COR-L47 (cell line): ENCODE measurements at regions not wholly inside any gene's neighbourhood (a gene's known extent, or its start where the extent isn't known, plus 50 kb on each side); places are given as distances from the start of the nearest gene placed in this dataset.
"Not testable (repeated sequence)": the region's sequence is repeated elsewhere in the genome, so short reads cannot be mapped to it uniquely, and the experiment has no call there.

Experiments
- DNase-seq: peaks from one replicate; lab custom pipeline; 2025; lab: John Stamatoyannopoulos, UW

DNA sequence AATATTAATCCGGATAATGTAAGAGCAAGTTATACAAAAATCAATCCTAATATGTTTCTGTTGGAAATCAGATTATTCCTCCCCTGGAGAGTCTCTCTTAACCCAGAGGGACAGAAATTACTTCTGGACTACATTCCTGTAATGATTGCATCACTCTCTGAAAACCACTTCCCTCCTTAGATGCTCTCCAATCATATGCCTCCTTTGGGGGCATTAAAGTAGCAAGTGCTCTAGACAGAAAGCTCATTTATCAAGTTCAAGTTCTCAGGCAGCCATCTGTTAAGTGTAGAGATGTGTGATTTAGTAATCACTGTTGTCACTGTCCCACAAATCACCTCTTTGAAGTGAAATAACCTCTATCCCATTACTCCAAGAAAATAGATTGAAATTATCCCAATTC lies 247.1 kb downstream of the SLCO4C1 start:
- DNase-seq, result no peak

DNA sequence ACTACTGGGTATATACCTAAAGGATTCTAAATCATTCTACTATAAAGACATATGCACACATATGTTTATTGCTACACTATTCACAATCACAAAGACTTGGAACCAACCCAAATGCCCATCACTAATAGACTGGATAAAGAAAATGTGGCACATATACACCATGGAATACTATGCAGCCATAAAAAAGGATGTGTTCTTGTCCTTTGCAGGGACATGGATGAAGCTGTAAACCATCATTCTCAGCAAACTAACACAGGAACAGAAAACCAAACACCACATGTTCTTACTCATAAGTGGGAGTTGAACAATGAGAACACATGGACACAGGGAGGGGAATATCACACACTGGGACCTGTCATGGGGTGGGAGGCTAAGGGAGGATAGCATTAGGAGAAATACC lies 249.0 kb downstream of the SLCO4C1 start:
- DNase-seq, result not testable (repeated sequence)

GRCh38 chr5:102040326-102040725 lies 255.8 kb downstream of the SLCO4C1 start:
- DNase-seq, result peak; percentile 67

DNA sequence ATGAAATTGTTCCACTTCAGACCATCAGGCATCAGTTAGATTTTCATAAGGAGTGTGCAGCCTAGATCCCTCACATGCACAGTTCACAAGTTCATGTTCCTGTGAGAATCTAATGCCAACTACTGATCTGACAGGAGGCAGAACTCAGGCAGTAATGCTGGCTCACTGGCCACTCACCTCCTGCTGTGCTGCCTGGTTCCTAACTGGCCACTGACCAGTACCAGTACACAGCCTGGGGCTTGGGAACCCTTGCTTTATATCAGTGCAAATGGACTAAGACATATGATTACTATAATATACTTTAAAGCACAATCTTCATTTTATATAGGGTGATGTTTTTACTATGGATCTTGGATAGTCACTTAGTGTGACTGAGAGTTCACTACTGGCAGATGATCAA lies 259.2 kb downstream of the SLCO4C1 start:
- DNase-seq, result no peak

DNA sequence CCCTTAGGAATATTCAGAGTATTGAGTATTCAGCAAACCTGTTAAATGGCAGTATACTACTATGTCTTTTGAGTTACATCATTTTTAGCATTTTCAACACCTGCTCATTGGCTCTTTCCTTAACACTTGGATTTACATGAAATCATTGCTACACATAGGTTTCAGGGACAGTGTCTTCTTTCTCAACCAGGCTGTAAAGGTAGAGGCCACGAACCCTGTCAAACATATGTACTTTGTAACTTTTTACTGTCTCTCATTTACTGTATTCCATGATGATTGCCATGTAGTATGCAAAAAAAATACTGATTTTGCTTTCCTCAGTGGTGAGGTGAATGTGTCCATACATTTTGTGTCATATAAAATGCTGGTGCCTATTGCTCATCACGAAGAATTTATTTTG lies 264.4 kb downstream of the SLCO4C1 start:
- no peak for DNase-seq

DNA sequence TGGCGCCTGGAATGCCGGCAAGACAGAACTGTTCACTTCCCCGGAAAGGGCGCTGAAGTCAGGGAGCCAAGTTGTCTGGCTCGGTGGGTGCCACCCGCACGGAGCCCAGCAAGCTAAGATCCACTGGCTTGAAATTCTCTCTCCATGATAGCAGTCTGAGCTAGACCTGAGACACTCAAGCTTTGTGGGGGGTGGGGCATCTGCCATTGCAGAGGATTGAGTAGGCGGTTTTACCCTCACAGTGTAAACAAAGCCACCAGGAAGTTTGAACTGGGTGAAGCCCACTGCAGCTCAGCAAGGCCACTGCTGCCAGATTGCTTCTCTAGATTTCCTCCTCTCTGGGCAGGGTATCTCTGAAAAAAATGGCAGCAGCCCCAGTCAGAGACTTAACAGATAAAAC lies 277.4 kb downstream of the SLCO4C1 start:
- DNase-seq, result no peak

DNA sequence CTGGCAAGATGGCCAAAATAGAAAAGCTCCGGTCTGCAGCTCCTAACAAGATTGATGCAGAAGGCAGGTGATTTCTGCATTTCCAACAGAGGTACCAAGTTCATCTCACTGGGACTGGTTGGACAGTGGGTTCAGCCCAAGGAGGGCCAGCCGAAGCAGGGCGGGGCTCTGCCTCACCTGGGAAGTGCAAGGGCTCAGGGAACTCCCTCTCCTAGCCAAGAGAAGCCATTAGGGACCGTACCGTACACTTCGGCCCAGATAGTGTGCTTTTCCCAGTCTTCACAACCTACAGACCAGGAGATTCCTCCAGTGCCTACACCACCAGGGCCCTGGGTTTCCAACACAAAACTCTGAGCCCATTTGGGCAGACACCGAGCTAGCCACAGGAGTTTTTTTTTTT lies 277.8 kb downstream of the SLCO4C1 start:
- no peak for DNase-seq

DNA sequence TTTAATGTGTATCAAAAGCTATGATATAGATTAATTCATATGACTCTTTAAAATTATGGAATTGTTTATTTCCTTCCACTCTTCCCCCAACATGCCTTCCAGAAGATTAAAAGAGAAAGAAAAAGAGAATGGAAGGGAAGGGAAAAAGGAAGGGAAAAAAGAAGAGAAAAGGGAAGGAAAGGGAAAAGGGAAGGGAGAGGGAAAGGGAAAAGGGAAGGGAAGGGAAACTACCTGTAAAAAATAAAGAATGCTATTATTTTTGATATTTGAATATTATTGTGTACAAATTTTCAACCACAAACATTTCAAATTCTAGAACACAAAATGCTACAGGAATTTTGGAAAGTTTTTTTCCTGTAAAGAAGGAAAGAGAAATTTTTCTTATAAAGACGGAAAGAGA lies 281.7 kb downstream of the SLCO4C1 start:
- no peak for DNase-seq

DNA sequence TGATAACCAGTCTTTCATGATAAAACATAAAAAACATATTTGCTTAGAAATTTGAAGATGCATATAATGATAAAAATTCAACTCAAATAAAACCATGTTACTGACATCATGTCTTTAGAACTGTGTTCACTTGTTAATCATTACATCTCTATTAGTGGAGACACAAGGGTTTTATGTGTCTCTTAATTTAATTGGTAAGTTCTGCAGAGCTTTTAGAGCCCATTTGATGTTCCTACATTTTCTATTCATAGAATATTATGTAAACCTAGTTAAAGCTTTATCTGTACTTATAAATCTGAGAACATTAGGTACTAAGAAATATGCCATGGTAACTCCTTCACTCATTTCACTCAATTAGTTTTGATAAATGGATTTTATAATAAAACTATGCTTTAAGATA lies 285.4 kb downstream of the SLCO4C1 start:
- no peak for DNase-seq

- DNase-seq, result no peak
Observed at GRCh38 chr5:101997235-101997634, 298.8 kb downstream of the SLCO4C1 start.

- no peak for DNase-seq
Observed at GRCh38 chr5:101995585-101995984, 300.5 kb downstream of the SLCO4C1 start.

GRCh38 chr5:101991486-101991885 lies 304.6 kb downstream of the SLCO4C1 start:
- DNase-seq, result no peak

DNA sequence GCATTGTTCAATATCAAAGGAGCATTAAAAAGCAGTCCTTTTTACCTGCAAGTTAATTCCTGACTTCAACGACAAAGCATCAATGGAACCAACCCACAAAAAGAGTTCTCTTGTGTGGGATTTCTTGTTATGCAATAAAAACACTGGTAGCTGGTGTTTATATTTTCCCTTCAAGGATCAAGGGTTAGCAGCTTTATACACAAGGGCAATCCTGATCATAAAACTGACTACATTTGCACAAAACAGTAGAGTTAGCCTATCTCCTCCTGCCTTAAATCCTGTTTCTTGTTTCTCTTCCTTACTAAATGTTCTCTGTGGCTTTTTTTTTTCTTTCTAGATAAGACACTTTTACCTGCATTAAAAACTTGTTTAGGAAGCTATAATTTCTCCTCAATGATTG lies 306.4 kb downstream of the SLCO4C1 start:
- DNase-seq, result no peak

- peak; percentile 79 for DNase-seq
Observed at GRCh38 chr5:101977729-101978345, 318.2 kb downstream of the SLCO4C1 start.

- no peak for DNase-seq
Observed at GRCh38 chr5:101976933-101977332, 319.2 kb downstream of the SLCO4C1 start.

GRCh38 chr5:101969742-101970141 lies 326.3 kb downstream of the SLCO4C1 start:
- no peak for DNase-seq

DNA sequence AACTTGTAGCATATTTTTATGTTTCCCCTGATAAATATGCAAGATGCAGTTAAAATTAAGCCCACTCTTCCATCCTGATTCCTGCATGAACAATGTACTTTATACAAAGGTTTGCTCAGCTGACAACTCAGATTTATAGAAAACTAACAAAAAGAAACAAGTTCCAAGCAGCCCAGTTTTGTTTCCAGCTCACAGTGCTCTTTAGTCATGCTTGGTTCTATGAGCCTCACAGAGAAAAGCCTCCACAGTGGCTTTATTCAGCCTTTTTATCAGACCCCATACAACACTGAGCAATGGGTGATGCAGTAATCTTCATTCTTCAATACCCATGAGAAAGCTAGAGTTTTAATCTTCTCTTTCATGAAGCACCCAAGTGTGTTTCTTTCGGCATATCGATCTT lies 329.6 kb downstream of the SLCO4C1 start:
- no peak for DNase-seq

DNA sequence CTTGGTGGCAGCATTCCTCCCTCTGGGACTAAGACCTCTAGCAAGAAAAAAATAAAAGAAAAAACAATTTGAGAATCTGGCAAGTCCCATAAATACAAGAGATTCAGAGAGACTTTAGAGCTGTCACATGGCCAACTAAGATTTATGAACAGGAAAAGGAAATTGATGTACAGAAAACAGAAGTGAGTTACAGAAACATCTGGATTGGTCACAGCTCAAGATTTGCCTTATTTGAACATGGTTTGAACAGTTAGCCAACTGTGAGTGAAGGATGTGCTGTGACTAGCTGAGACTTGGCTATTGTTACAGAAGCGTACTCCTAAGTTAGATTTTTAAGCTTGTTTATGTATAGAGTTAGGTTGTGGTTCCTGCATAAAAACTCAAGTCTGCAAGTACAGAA lies 340.2 kb downstream of the SLCO4C1 start:
- DNase-seq, result no peak

- DNase-seq, result no peak
Observed at GRCh38 chr5:101950019-101950418, 346.1 kb downstream of the SLCO4C1 start.

DNA sequence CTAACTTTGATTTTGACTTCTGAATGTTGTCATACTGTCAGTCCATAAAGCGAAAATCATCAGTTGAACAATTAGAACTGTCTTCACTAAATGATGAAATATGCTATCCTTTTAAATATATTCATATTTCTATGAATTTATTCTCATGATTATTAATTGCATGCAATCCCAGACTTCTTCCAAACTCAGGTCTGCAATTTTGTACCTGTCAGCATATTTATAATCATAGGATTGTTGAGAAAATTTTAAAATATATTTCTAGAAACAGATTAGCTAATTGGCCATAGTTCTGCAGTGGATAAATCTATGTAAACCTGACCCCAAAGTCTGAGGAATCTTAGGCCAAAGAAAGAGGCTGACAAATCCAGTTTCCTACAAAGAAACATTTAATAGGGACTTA lies 347.5 kb downstream of the SLCO4C1 start:
- no peak for DNase-seq

GRCh38 chr5:101943784-101944183 lies 352.3 kb downstream of the SLCO4C1 start:
- DNase-seq, result no peak

DNA sequence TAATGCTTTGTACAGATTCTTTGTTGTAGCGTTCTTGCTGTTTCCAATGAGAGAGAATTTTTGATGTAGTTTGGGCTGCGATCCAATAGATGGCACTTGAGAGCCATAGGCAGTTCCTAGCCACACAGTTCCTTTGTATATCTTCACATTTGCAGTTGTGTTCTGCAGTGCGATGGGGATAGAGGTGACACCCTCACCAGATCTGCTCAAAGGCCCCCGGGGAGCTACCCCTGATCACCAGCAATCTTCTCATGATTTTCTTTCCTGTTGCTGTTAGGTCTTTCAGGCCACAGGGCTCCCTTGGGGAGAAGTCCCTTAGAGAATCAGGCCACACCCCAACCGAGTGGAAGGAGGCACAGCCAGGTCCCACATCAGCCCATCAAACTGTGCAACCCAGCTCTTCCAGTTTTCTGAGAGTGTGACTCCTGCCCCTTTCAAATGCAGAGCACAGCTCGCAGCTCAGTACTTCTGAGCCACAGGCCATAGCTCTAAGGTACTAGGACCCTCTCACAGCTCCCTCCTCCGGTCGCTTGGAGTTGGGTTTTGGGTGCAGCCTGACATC lies 353.7 kb downstream of the SLCO4C1 start:
- peak; percentile 61 for DNase-seq

DNA sequence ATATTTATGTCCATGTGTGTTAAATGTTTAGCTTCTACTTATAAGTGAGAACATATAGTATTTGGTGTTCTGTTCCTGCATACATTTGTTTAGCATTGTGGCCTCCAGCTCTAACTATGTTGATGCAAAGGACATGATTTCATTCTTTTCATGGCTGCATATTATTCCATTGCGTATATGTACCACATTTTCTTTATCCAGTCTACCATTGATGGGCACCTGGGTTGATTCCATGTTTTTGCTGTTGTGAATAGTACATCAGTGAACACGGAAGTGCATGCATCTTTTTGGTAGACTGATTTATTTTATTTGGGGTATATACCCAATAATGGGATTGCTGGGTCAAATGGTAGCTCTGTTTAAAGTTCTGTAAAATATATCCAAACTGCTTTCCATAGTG lies 359.0 kb downstream of the SLCO4C1 start:
- DNase-seq, result no peak

- no peak for DNase-seq
Observed at GRCh38 chr5:101935086-101935485, 361.0 kb downstream of the SLCO4C1 start.
